ENCODE measurements at regions not wholly inside any gene's neighbourhood (a gene's known extent, or its start where the extent isn't known, plus 50 kb on each side); places are given as distances from the start of the nearest gene placed in this dataset.

DNA sequence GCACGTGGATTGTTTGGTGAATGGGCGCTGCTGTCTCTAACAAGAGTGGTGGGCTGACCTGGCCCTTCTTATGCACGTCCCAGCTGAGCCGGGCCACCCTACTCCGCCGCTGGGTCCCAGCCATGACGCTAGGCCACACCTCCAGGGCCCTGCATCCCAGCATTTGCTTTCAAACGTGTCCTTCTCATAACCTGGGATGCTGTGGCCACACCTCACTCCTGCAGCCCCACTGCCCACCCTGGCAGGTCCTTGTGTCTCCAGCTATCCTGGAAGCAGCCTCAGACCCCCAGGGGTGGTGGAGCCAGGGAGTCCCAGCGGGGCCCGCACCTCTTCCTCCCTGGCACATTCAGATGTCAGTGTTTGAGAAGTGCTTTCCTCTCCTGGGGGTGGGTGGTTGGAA is 168.6 kb downstream of the IRF8 start:
- no peaks in the 10 kb centered on the region for H3K79me2 ChIP-seq (ENCODE audit: low read depth)
- no peaks in the 10 kb centered on the region for H3K9me3 ChIP-seq (ENCODE audit: insufficient read depth, low read depth)
- peaks cover 86% of the 10 kb centered on the region for H3K27me3 ChIP-seq (ENCODE audit: insufficient read depth, low read depth)
- no peaks in the 10 kb centered on the region for H3K4me1 ChIP-seq (replicated peaks; ENCODE audit: insufficient read depth)
- H3F3A ChIP-seq (ENCODE audit: insufficient read depth, low read depth): no peaks in the 10 kb centered on the region
- H3K9me2 ChIP-seq (ENCODE audit: insufficient read depth): no peaks in the 10 kb centered on the region
- no peak overlapping the region for H3K27ac ChIP-seq
- BruUV-seq (replicated peaks): no TSS peak
- H3K4me3 ChIP-seq: no peak overlapping the region
- no peak overlapping the region for H3K4me2 ChIP-seq
- no peak overlapping the region for H2AFZ ChIP-seq
- no peak for DNase-seq
- no peaks in the 10 kb centered on the region for H4K20me1 ChIP-seq (ENCODE audit: insufficient read depth)
- POLR2A ChIA-PET (ENCODE audit: unreplicated experiment): no interaction called here
- CTCF ChIA-PET: no interaction called here
- no peaks in the 10 kb centered on the region for H3K36me3 ChIP-seq (ENCODE audit: low read depth)
- TF ChIP-seq, protein P1, sequence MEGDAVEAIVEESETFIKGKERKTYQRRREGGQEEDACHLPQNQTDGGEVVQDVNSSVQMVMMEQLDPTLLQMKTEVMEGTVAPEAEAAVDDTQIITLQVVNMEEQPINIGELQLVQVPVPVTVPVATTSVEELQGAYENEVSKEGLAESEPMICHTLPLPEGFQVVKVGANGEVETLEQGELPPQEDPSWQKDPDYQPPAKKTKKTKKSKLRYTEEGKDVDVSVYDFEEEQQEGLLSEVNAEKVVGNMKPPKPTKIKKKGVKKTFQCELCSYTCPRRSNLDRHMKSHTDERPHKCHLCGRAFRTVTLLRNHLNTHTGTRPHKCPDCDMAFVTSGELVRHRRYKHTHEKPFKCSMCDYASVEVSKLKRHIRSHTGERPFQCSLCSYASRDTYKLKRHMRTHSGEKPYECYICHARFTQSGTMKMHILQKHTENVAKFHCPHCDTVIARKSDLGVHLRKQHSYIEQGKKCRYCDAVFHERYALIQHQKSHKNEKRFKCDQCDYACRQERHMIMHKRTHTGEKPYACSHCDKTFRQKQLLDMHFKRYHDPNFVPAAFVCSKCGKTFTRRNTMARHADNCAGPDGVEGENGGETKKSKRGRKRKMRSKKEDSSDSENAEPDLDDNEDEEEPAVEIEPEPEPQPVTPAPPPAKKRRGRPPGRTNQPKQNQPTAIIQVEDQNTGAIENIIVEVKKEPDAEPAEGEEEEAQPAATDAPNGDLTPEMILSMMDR (conservative IDR thresholded peaks at IDR 0.05): no peak
- no peak for TF ChIP-seq EZH2 (IDR thresholded peaks at IDR 0.05; ENCODE audit: low read depth)
- intact Hi-C loops (cut with micrococcal nuclease; ENCODE audit: unreplicated experiment): no loop called here

DNA sequence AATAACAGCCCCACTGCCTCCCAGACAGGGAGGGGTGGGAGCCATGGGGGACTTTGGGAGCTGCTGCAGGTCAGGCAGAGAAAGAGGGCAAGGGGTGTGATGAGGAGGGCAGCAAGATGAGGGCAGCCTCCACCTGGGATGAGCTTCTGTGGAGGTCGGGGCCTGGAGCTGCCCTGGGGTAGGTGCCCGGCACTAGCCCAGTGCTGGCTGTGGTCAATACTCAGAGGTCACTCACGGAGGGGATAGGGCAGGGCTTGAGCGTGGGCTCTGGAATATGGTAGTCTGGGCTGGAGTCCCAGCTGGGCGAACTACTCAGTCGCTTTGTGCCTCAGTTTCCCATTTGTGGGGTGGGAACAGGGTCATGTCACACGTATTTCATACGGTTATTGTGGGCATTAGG is 169.0 kb downstream of the IRF8 start:
- Histone ChIP-seq H3K4me2 (no peak overlapping the region), H2AFZ (no peak overlapping the region), H3K9me3 (ENCODE audit: insufficient read depth, low read depth) (no peaks in the 10 kb centered on the region), H3K27me3 (ENCODE audit: insufficient read depth, low read depth) (peaks cover 84% of the 10 kb centered on the region), H3F3A (ENCODE audit: insufficient read depth, low read depth) (no peaks in the 10 kb centered on the region), H3K36me3 (ENCODE audit: low read depth) (no peaks in the 10 kb centered on the region), H4K20me1 (ENCODE audit: insufficient read depth) (no peaks in the 10 kb centered on the region), H3K79me2 (ENCODE audit: low read depth) (no peaks in the 10 kb centered on the region), H3K9me2 (ENCODE audit: insufficient read depth) (no peaks in the 10 kb centered on the region), H3K4me3 (no peak overlapping the region), H3K4me1 (replicated peaks; ENCODE audit: insufficient read depth) (no peaks in the 10 kb centered on the region), H3K27ac (no peak overlapping the region)
- ChIA-PET CTCF (no interaction called here), POLR2A (ENCODE audit: unreplicated experiment) (no interaction called here)
- TF ChIP-seq, protein P1 (conservative IDR thresholded peaks at IDR 0.05): no peak
- no peak for TF ChIP-seq EZH2 (IDR thresholded peaks at IDR 0.05; ENCODE audit: low read depth)
- BruUV-seq (replicated peaks): no TSS peak
- intact Hi-C loops (cut with micrococcal nuclease; ENCODE audit: unreplicated experiment): no loop called here
- DNase-seq: no peak

DNA sequence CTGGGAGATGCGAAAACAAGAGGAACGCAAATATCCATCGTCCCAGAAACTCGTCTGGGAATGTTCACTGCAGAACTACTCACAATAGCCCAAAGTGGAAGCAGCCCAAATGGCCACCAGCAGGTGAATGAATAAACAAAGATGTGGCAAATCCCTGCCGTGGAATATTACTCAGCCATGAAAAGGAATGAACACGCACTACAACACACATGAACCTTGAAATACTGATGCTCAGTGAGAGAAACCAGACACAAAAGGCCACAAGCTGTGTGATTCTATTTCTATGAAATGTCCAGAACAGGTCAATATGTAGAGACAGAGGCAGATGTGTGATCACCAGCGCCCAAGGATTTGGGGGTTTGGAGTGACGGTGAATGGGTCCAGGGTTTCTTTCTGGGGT is 169.8 kb downstream of the IRF8 start:
- Histone ChIP-seq H3K9me2 (ENCODE audit: insufficient read depth) (no peaks in the 10 kb centered on the region), H3K27me3 (ENCODE audit: insufficient read depth, low read depth) (peaks cover 89% of the 10 kb centered on the region), H2AFZ (no peak overlapping the region), H3K9me3 (ENCODE audit: insufficient read depth, low read depth) (no peaks in the 10 kb centered on the region), H3K27ac (no peak overlapping the region), H3K36me3 (ENCODE audit: low read depth) (no peaks in the 10 kb centered on the region), H3F3A (ENCODE audit: insufficient read depth, low read depth) (no peaks in the 10 kb centered on the region), H3K4me2 (no peak overlapping the region), H3K79me2 (ENCODE audit: low read depth) (no peaks in the 10 kb centered on the region), H3K4me3 (no peak overlapping the region), H4K20me1 (ENCODE audit: insufficient read depth) (no peaks in the 10 kb centered on the region), H3K4me1 (replicated peaks; ENCODE audit: insufficient read depth) (no peaks in the 10 kb centered on the region)
- no peak for DNase-seq
- no TSS peak for BruUV-seq (replicated peaks)
- ChIA-PET POLR2A (ENCODE audit: unreplicated experiment) (no interaction called here), CTCF (no interaction called here)
- intact Hi-C loops (cut with micrococcal nuclease; ENCODE audit: unreplicated experiment): no loop called here
- no peak for TF ChIP-seq EZH2 (IDR thresholded peaks at IDR 0.05; ENCODE audit: low read depth)
- TF ChIP-seq, protein P1 (conservative IDR thresholded peaks at IDR 0.05): no peak

All from PC-9 (cell line).